Small intestine (tissue), 7 donors: ENCODE measurements at regions not wholly inside any gene's neighbourhood (a gene's known extent, or its start where the extent isn't known, plus 50 kb on each side); places are given as distances from the start of the nearest gene placed in this dataset.

Experiments
- DNase-seq, 2 donors: peaks; one replicate each; pipeline versions ENCODE4 v3.0.0 to v3.0.0-alpha.2; 2013
- FAIRE-seq: peaks from 2 replicates; lab custom pipeline; 2012; peaks lifted over from hg19 to GRCh38; lab: Jason Lieb, UNC
- H3K27ac ChIP-seq, 3 donors: one replicate each; pipeline ENCODE4 v1.5.1; 2013; ENCODE audit warnings: low read length in 2 of 3, mild to moderate bottlenecking in 2 of 3, control low read depth in 1 of 3, inconsistent platforms in 1 of 3, low read depth in 1 of 3, moderate library complexity in 1 of 3
- H3K27me3 ChIP-seq, 3 donors: one replicate each; pipeline ENCODE4 v1.6.1; 2013; ENCODE audit warnings: low read length in 3 of 3, inconsistent platforms in 1 of 3; ENCODE audit not compliant: control insufficient read depth in 3 of 3, insufficient read depth in 3 of 3
- H3K36me3 ChIP-seq, 3 donors: one replicate each; pipeline ENCODE4 v1.6.1; 2013; ENCODE audit warnings: low read length in 3 of 3, inconsistent platforms in 1 of 3, low read depth in 1 of 3, mild to moderate bottlenecking in 1 of 3, moderate library complexity in 1 of 3; ENCODE audit not compliant: control insufficient read depth in 3 of 3, insufficient read depth in 2 of 3
- H3K4me1 ChIP-seq, 3 donors: one replicate each; pipeline ENCODE4 v1.6.1; 2013; ENCODE audit warnings: low read length in 2 of 3, inconsistent platforms in 1 of 3, low read depth in 1 of 3, mild to moderate bottlenecking in 1 of 3, moderate library complexity in 1 of 3; ENCODE audit not compliant: control insufficient read depth in 3 of 3, insufficient read depth in 2 of 3
- H3K4me3 ChIP-seq, 3 donors: one replicate each; pipeline ENCODE4 v1.5.1; 2013; ENCODE audit warnings: low read length in 3 of 3, control low read depth in 1 of 3, inconsistent platforms in 1 of 3, low read depth in 1 of 3, mild to moderate bottlenecking in 1 of 3, moderate library complexity in 1 of 3
- H3K9me3 ChIP-seq, 2 donors: one replicate each; pipeline ENCODE4 v1.6.1; 2013; ENCODE audit warnings: low read depth in 1 of 2, low read length in 1 of 2; ENCODE audit not compliant: control insufficient read depth in 2 of 2, insufficient read depth in 1 of 2
- WGBS, 3 donors: extraction: QIAGEN DNeasy Blood & Tissue Kit; methylation state at CpG; one replicate each; pipeline ENCODE4 v1.1.7; 2013; 5-methylcytosine and 5-hydroxymethylcytosine counted together
- donor health status: healthy with polysubstance abuse.
- donor health status: control.
- donor health status: control.
- donor health status: Bipolar disorder and iron deficiency.
- donor health status: healthy.

- DNase-seq (no peak), FAIRE-seq (no peak)
- no peaks in the 10 kb centered on the region for H3K4me1 ChIP-seq
- no peaks in the 10 kb centered on the region for H3K27me3 ChIP-seq
- H3K27ac ChIP-seq, result no peak overlapping the region
- no peaks in the 10 kb centered on the region for H3K36me3 ChIP-seq
- WGBS, 3 donors, result 65 to 74% (median 66%) methylated on average over 5 of the region's 5 CpGs
- H3K4me3 ChIP-seq, result no peak overlapping the region
- H3K9me3 ChIP-seq, result no peaks in the 10 kb centered on the region
Measured at GRCh38 chr7:50865450-50865849, 82.8 kb upstream of the GRB10 start.

- DNase-seq (no peak), FAIRE-seq (no peak)
- Histone ChIP-seq H3K36me3 (no peaks in the 10 kb centered on the region), H3K9me3 (no peaks in the 10 kb centered on the region), H3K4me3 (no peak overlapping the region), H3K27ac (no peak overlapping the region), H3K27me3 (no peaks in the 10 kb centered on the region), H3K4me1 (no peaks in the 10 kb centered on the region)
- WGBS, 3 donors, result 80 to 90% (median 85%) methylated on average over 4 of the region's 4 CpGs
Measured at GRCh38 chr7:50864694-50865093, 82.0 kb upstream of the GRB10 start.

- no peak for FAIRE-seq
- H3K27me3 ChIP-seq, result no peaks in the 10 kb centered on the region
Measured at GRCh38 chr7:50863053-50863452, 80.4 kb upstream of the GRB10 start.

GRCh38 chr7:50862302-50862701 is 79.6 kb upstream of the GRB10 start:
- Histone ChIP-seq H3K27ac (no peak overlapping the region), H3K27me3 (no peaks in the 10 kb centered on the region), H3K4me3 (no peak overlapping the region), H3K4me1 (no peaks in the 10 kb centered on the region), H3K9me3 (no peaks in the 10 kb centered on the region), H3K36me3 (no peaks in the 10 kb centered on the region)
- no peak for FAIRE-seq
- no peak for DNase-seq
- WGBS, 3 donors, result 83 to 100% (median 97%) methylated on average over 1 of the region's 1 CpG

More at GRCh38 chr7:50863053-50863452, 80.4 kb upstream of the GRB10 start:
- Histone ChIP-seq H3K9me3 (no peaks in the 10 kb centered on the region), H3K27ac (no peak overlapping the region), H3K36me3 (no peaks in the 10 kb centered on the region), H3K4me1 (no peaks in the 10 kb centered on the region), H3K4me3 (no peak overlapping the region)
- no peak for DNase-seq
- WGBS, 3 donors, result 66 to 86% (median 76%) methylated on average over 3 of the region's 3 CpGs

GRCh38 chr7:50860598-50860997 is 77.9 kb upstream of the GRB10 start:
- H3K4me1 ChIP-seq, result no peaks in the 10 kb centered on the region
- FAIRE-seq, result no peak
- DNase-seq, result no peak
- H3K9me3 ChIP-seq, result no peaks in the 10 kb centered on the region
- no peaks in the 10 kb centered on the region for H3K27me3 ChIP-seq
- WGBS, 3 donors, result 76 to 83% (median 82%) methylated on average over 2 of the region's 2 CpGs
- no peaks in the 10 kb centered on the region for H3K36me3 ChIP-seq
- no peak overlapping the region for H3K4me3 ChIP-seq
- no peak overlapping the region for H3K27ac ChIP-seq

- H3K4me1 ChIP-seq, result no peaks in the 10 kb centered on the region
- DNase-seq (no peak), FAIRE-seq (no peak)
- H3K27ac ChIP-seq, result no peak overlapping the region
- H3K9me3 ChIP-seq, result no peaks in the 10 kb centered on the region
- WGBS, 3 donors, result 86 to 91% (median 89%) methylated on average over 5 of the region's 5 CpGs
- no peaks in the 10 kb centered on the region for H3K36me3 ChIP-seq
- H3K4me3 ChIP-seq, result no peak overlapping the region
- H3K27me3 ChIP-seq, result no peaks in the 10 kb centered on the region
Measured at GRCh38 chr7:50860174-50860573, 77.5 kb upstream of the GRB10 start.

- FAIRE-seq (no peak), DNase-seq (no peak)
- Histone ChIP-seq H3K36me3 (no peaks in the 10 kb centered on the region), H3K27ac (no peak overlapping the region), H3K27me3 (no peaks in the 10 kb centered on the region), H3K4me3 (no peak overlapping the region), H3K9me3 (no peaks in the 10 kb centered on the region), H3K4me1 (no peaks in the 10 kb centered on the region)
- 78 to 92% (median 91%) methylated on average over 4 of the region's 4 CpGs for WGBS, 3 donors
Measured at GRCh38 chr7:50858528-50859245, 76.0 kb upstream of the GRB10 start.

- no peak overlapping the region for H3K27ac ChIP-seq
- DNase-seq (no peak), FAIRE-seq (no peak)
- no peaks in the 10 kb centered on the region for H3K36me3 ChIP-seq
- H3K27me3 ChIP-seq, result no peaks in the 10 kb centered on the region
- H3K9me3 ChIP-seq, result no peaks in the 10 kb centered on the region
- H3K4me1 ChIP-seq, result no peaks in the 10 kb centered on the region
- no peak overlapping the region for H3K4me3 ChIP-seq
- 56 to 79% (median 67%) methylated on average over 6 of the region's 6 CpGs for WGBS, 3 donors
Measured at GRCh38 chr7:50857804-50858489, 75.3 kb upstream of the GRB10 start.
